Effector memory CD8-positive, alpha-beta T cell (primary cell): ENCODE measurements at regions not wholly inside any gene's neighbourhood (a gene's known extent, or its start where the extent isn't known, plus 50 kb on each side); places are given as distances from the start of the nearest gene placed in this dataset.

ENCODE experiments used
- ATAC-seq: fragments of 150-1000 bp; cut with Tn5 transposase; replicated peaks from 2 replicates; pipeline ENCODE4 v1.10.0; 2021; ENCODE audit warnings: mild to moderate bottlenecking, moderate library complexity
- DNase-seq, 3 experiments: peaks; one replicate each; pipeline ENCODE4 v3.0.0; 2021
- H3K27ac Mint-ChIP-seq, 2 donors: one replicate each; pipeline ENCODE4 v1.8.0; 2022; ENCODE audit warnings: mild to moderate bottlenecking in 2 of 2, mixed read lengths in 2 of 2, moderate library complexity in 2 of 2
- H3K27me3 Mint-ChIP-seq, 2 donors: one replicate each; pipeline ENCODE4 v1.8.0; 2022; ENCODE audit warnings: mixed read lengths in 2 of 2
- H3K36me3 Mint-ChIP-seq: one replicate; pipeline ENCODE4 v1.8.0; 2022; ENCODE audit warnings: mild to moderate bottlenecking, moderate library complexity, mixed read lengths; ENCODE audit not compliant: insufficient read depth
- H3K4me1 Mint-ChIP-seq, 2 donors: one replicate each; pipeline ENCODE4 v1.8.0; 2022; ENCODE audit warnings: low read depth in 2 of 2, mixed read lengths in 2 of 2
- H3K4me3 Mint-ChIP-seq, 2 donors: one replicate each; pipeline ENCODE4 v1.8.0; 2022; ENCODE audit warnings: mild to moderate bottlenecking in 2 of 2, mixed read lengths in 2 of 2, moderate library complexity in 2 of 2
- H3K9me3 Mint-ChIP-seq, 2 donors: one replicate each; pipeline ENCODE4 v1.8.0; 2022; ENCODE audit warnings: mixed read lengths in 2 of 2

DNA sequence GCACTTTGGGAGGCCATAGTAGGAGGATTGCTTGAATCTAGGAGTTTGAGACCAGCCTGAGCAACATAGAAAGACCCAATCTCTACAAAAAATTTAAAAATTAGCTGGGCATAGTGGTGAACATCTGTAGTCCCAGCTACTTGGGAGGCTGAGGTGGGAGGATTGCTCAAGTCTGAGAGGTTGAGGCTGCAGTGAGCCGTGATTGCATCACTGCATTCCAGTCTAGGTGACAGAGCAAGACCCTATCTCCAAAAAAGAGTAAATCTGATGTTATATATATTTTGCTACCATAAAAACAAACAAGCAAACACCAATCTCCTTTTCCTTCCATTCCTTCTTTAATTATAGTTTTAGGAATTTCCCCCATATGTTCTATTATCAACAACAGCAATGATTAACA is 74.2 kb upstream of the RNU6-1 start:
- Mint-ChIP-seq H3K4me1 (no peaks in the 10 kb centered on the region), H3K9me3 (no peaks in the 10 kb centered on the region), H3K4me3 (no peak overlapping the region), H3K27me3 (peaks cover 0 to 14% of the 10 kb centered on the region in 2 donors), H3K27ac (no peak overlapping the region), H3K36me3 (no peaks in the 10 kb centered on the region)
- DNase-seq (no peak), ATAC-seq (no peak)

DNA sequence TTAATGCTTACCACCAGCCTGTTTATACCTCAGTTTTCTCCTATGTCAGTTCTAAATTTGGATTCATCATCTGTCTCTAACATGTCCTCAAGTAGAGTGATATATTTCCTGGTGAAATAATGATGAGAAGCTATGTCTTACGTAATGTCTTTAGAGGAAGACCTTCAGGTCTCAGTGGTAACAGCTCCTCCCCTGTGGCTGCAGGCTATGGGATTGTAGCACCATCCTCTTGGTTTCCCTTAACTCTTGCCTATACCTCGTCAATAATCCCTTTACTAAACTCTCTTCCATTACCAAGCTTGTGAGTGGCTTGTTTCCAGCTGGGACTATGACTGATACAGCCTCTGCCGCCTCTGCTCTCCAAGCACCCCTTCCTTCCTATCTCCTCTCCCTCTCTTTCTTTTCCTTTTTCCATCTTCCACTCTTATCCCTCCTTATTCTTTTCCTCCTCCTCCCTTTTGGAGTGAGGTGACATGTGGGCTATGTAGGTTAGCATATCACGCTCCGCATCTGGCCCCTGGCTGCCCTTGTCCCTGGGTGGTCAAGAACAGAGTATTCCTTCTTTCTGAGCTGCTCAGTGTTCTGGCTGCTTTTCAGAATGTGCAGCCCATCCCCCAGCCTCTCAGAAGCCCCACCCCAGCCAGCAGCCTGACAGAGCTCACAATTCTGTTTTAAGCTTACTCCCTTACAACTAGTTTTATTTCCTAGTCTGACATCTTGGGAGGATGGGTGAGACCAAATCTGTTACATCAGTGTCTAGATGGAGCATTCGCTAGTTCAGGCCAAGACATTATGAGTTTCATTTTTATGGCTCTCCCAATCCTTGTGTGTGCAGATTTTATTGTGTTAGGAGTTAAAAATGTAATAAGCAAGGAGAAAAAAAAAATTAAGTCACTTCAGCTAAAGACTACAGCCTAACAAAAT is 75.0 kb upstream of the RNU6-1 start:
- no peaks in the 10 kb centered on the region for H3K4me1 Mint-ChIP-seq
- H3K36me3 Mint-ChIP-seq, result peaks cover 3% of the 10 kb centered on the region
- H3K9me3 Mint-ChIP-seq, result no peaks in the 10 kb centered on the region
- H3K4me3 Mint-ChIP-seq, result no peak overlapping the region
- H3K27ac Mint-ChIP-seq, result no peak overlapping the region
- ATAC-seq (no peak), DNase-seq (no peak)
- peaks cover 0 to 14% of the 10 kb centered on the region in 2 donors for H3K27me3 Mint-ChIP-seq

- ATAC-seq (no peak), DNase-seq (no peak)
- Mint-ChIP-seq H3K9me3 (no peaks in the 10 kb centered on the region), H3K4me1 (no peaks in the 10 kb centered on the region), H3K27ac (no peak overlapping the region), H3K36me3 (peaks cover 3% of the 10 kb centered on the region), H3K4me3 (no peak overlapping the region), H3K27me3 (peaks cover 0 to 14% of the 10 kb centered on the region in 2 donors)
Measured at GRCh38 chr15:67915461-67916374, 75.9 kb upstream of the RNU6-1 start.

- Mint-ChIP-seq H3K4me1 (no peaks in the 10 kb centered on the region), H3K9me3 (no peaks in the 10 kb centered on the region), H3K4me3 (no peak overlapping the region), H3K27ac (no peak overlapping the region), H3K27me3 (peaks cover 0 to 19% of the 10 kb centered on the region in 2 donors), H3K36me3 (peaks cover 3% of the 10 kb centered on the region)
- DNase-seq (no peak), ATAC-seq (no peak)
Measured at GRCh38 chr15:67916565-67916964, 76.7 kb upstream of the RNU6-1 start.

DNA sequence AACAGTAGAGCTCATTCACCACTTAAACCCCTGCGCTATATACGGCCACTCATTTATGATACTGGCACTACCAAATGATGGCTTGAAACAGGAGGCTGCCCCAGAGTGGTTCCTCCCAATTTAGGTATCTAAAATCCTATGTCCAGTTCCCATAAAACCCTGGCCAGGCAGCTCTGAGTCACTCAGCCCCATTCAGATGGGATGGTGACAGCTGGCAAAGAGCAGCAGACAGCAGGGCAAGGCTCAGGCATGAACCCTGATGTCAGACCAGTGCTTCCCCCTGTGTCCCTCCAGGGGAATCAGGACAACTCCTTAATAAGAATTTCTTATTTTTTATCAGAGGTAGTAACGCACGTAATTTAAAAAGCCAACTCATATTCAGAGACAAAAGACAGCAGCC is 77.2 kb upstream of the RNU6-1 start:
- DNase-seq (no peak), ATAC-seq (no peak)
- Mint-ChIP-seq H3K4me3 (no peak overlapping the region), H3K9me3 (no peaks in the 10 kb centered on the region), H3K27ac (no peak overlapping the region), H3K4me1 (no peaks in the 10 kb centered on the region), H3K27me3 (peaks cover 0 to 19% of the 10 kb centered on the region in 2 donors), H3K36me3 (peaks cover 3% of the 10 kb centered on the region)

GRCh38 chr15:67917636-67918035 is 77.8 kb upstream of the RNU6-1 start:
- Mint-ChIP-seq H3K9me3 (no peaks in the 10 kb centered on the region), H3K4me3 (no peak overlapping the region), H3K27me3 (peaks cover 2 to 19% of the 10 kb centered on the region in 2 donors), H3K36me3 (peaks cover 3% of the 10 kb centered on the region), H3K4me1 (no peaks in the 10 kb centered on the region), H3K27ac (no peak overlapping the region)
- DNase-seq (no peak), ATAC-seq (no peak)

DNA sequence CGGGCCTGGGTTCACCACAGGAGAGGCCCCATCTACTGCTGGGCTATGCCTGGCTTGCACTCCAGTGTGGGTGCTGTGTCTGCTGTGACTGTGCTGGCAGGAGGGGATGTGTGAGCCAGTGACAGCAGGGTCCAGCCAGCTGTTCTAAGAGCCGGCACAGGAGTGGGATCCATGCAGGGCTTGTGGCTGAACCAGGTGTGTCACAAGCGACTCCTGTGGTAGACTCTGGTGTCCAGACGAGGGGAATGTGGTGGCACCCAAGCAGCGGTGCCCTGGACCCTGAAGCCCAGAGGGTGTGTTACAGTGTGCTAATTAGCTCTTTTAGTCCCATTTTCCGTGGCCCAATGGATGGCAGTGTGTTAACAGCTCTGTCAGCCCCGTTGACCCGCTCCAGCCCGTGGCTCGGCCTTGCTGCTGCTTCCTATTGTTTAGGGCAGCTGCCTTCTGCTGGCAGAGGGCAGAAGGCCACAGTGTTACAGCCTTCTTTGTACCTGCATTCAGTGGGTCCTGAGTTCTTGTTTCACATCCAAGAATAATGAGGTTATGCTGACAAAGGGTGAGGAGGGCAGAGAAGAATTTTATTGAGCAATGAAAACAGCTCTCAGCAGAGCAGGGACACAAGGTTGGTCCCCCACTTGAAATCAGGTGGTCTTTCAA is 78.5 kb upstream of the RNU6-1 start:
- H3K4me3 Mint-ChIP-seq, result no peak overlapping the region
- H3K9me3 Mint-ChIP-seq, result no peaks in the 10 kb centered on the region
- no peak for DNase-seq
- no peak overlapping the region for H3K27ac Mint-ChIP-seq
- peaks cover 9 to 19% of the 10 kb centered on the region in 2 donors for H3K27me3 Mint-ChIP-seq
- H3K36me3 Mint-ChIP-seq, result peaks cover 3% of the 10 kb centered on the region
- H3K4me1 Mint-ChIP-seq, result no peaks in the 10 kb centered on the region
- no peak for ATAC-seq

GRCh38 chr15:67920524-67921240 is 80.8 kb upstream of the RNU6-1 start:
- peaks cover 11 to 13% of the 10 kb centered on the region in 2 donors for H3K27me3 Mint-ChIP-seq
- DNase-seq (no peak), ATAC-seq (no peak)
- H3K9me3 Mint-ChIP-seq, result no peaks in the 10 kb centered on the region
- peaks cover 3% of the 10 kb centered on the region for H3K36me3 Mint-ChIP-seq
- no peak overlapping the region for H3K27ac Mint-ChIP-seq
- no peaks in the 10 kb centered on the region for H3K4me1 Mint-ChIP-seq
- H3K4me3 Mint-ChIP-seq, result no peak overlapping the region

GRCh38 chr15:67922106-67922675 is 82.3 kb upstream of the RNU6-1 start:
- Mint-ChIP-seq H3K4me3 (no peak overlapping the region), H3K27me3 (peaks cover 5 to 13% of the 10 kb centered on the region in 2 donors), H3K9me3 (no peaks in the 10 kb centered on the region), H3K4me1 (no peaks in the 10 kb centered on the region), H3K27ac (no peak overlapping the region), H3K36me3 (peaks cover 3% of the 10 kb centered on the region)
- DNase-seq, result no peak
- ATAC-seq, result no peak

DNA sequence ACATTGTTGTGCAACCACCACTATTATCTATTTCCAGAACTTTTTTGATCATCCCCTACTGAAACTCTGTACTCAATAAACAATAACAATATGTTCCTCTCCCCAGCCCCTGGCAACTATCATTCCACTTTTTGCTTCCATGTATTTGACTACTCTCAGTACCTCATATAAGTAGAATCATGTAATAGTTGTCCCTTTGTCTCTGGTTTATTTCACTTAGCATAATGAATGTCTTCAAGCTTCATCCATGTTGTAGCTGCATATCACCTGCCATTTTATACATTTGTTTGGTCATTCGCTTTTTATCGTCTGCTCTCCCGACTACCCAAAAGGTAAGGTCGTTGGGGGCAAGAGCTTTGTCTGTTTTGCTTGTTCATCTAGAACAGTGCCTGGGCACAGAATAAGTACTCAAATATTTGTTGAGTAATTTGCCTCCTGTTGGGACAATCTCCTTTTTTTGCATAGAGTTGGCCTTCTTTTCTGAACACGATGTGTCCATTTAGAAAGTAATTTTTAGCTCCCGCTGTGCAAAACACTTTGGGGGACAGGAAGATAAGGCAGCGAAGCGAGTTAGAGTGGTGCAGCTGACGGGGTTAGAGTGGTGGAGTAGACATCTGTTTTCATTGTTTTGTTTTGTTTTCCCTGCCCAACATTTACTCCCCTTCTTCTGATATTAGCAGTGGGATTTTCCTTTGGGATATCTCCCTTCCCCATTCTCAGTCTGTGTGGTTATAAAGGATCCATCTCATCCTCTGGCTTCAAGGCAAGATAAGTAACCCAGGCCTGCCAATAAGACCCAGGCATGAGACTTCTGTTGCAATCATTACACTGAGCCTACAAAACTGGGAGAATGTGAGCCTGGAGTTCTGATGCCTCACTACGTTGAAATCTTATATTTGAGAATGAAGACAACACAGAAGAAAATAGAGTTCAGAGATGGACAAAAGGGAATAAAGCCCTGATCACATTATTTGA is 83.4 kb upstream of the RNU6-1 start:
- DNase-seq (no peak), ATAC-seq (no peak)
- Mint-ChIP-seq H3K36me3 (peaks cover 3% of the 10 kb centered on the region), H3K9me3 (no peaks in the 10 kb centered on the region), H3K27me3 (peaks cover 5 to 13% of the 10 kb centered on the region in 2 donors), H3K4me3 (no peak overlapping the region), H3K27ac (no peak overlapping the region), H3K4me1 (no peaks in the 10 kb centered on the region)

GRCh38 chr15:67924359-67924974 is 84.6 kb upstream of the RNU6-1 start:
- no peaks in the 10 kb centered on the region for H3K4me1 Mint-ChIP-seq
- no peak overlapping the region for H3K4me3 Mint-ChIP-seq
- peaks cover 10 to 13% of the 10 kb centered on the region in 2 donors for H3K27me3 Mint-ChIP-seq
- DNase-seq (no peak), ATAC-seq (no peak)
- H3K27ac Mint-ChIP-seq, result no peak overlapping the region
- no peaks in the 10 kb centered on the region for H3K9me3 Mint-ChIP-seq
- peaks cover 3% of the 10 kb centered on the region for H3K36me3 Mint-ChIP-seq
